ENCODE measurements at regions not wholly inside any gene's neighbourhood (a gene's known extent, or its start where the extent isn't known, plus 50 kb on each side); places are given as distances from the start of the nearest gene placed in this dataset.

GRCh38 chr11:32204751-32205150, 113.9 kb downstream of the RCN1 start:
- no peak for DNase-seq (ENCODE audit: low spot score)

- no peak for DNase-seq (ENCODE audit: low spot score)
These were observed 119.7 kb downstream of the RCN1 start for GRCh38 chr11:32210556-32210955.

GRCh38 chr11:32213223-32213622, 122.3 kb downstream of the RCN1 start:
- DNase-seq (ENCODE audit: low spot score): no peak

GRCh38 chr11:32215157-32215556, 124.3 kb downstream of the RCN1 start:
- no peak for DNase-seq (ENCODE audit: low spot score)

- DNase-seq (ENCODE audit: low spot score): no peak
These were observed 125.9 kb downstream of the RCN1 start for GRCh38 chr11:32216749-32217148.

GRCh38 chr11:32219320-32219719, 128.4 kb downstream of the RCN1 start:
- no peak for DNase-seq (ENCODE audit: low spot score)

- no peak for DNase-seq (ENCODE audit: low spot score)
These were observed 130.7 kb downstream of the RCN1 start for GRCh38 chr11:32221476-32222032.

- DNase-seq (ENCODE audit: low spot score): no peak
These were observed 133.7 kb downstream of the RCN1 start for GRCh38 chr11:32224580-32224979.

- no peak for DNase-seq (ENCODE audit: low spot score)
These were observed 134.9 kb downstream of the RCN1 start for GRCh38 chr11:32225571-32226285.

GRCh38 chr11:32226480-32226879, 135.6 kb downstream of the RCN1 start:
- no peak for DNase-seq (ENCODE audit: low spot score)

- DNase-seq (ENCODE audit: low spot score): no peak
These were observed 138.8 kb downstream of the RCN1 start for GRCh38 chr11:32229576-32230240.

- peak; percentile 61 for DNase-seq (ENCODE audit: low spot score)
These were observed 141.1 kb downstream of the RCN1 start for GRCh38 chr11:32231909-32232493.

GRCh38 chr11:32232516-32232915, 141.6 kb downstream of the RCN1 start:
- no peak for DNase-seq (ENCODE audit: low spot score)

GRCh38 chr11:32233276-32233675, 142.4 kb downstream of the RCN1 start:
- DNase-seq (ENCODE audit: low spot score): no peak

- DNase-seq (ENCODE audit: low spot score): no peak
These were observed 143.1 kb downstream of the RCN1 start for GRCh38 chr11:32233928-32234327.

- no peak for DNase-seq (ENCODE audit: low spot score)
These were observed 153.6 kb downstream of the RCN1 start for GRCh38 chr11:32244453-32244852.

GRCh38 chr11:32253706-32254105, 162.8 kb downstream of the RCN1 start:
- no peak for DNase-seq (ENCODE audit: low spot score)

GRCh38 chr11:32255841-32256240, 165.0 kb downstream of the RCN1 start:
- DNase-seq (ENCODE audit: low spot score): no peak

GRCh38 chr11:32256466-32256865, 165.6 kb downstream of the RCN1 start:
- no peak for DNase-seq (ENCODE audit: low spot score)

- peak; percentile 37 for DNase-seq (ENCODE audit: low spot score)
These were observed 168.8 kb downstream of the RCN1 start for GRCh38 chr11:32259641-32260081.

- no peak for DNase-seq (ENCODE audit: low spot score)
These were observed 171.5 kb downstream of the RCN1 start for GRCh38 chr11:32262367-32262766.

GRCh38 chr11:32265911-32266310, 169.4 kb downstream of the WT1 start:
- no peak for DNase-seq (ENCODE audit: low spot score)

GRCh38 chr11:32266601-32267000, 168.7 kb downstream of the WT1 start:
- DNase-seq (ENCODE audit: low spot score): no peak

Measured in NAMALWA (cell line).